ENCODE measurements at regions not wholly inside any gene's neighbourhood (a gene's known extent, or its start where the extent isn't known, plus 50 kb on each side); places are given as distances from the start of the nearest gene placed in this dataset.

DNA sequence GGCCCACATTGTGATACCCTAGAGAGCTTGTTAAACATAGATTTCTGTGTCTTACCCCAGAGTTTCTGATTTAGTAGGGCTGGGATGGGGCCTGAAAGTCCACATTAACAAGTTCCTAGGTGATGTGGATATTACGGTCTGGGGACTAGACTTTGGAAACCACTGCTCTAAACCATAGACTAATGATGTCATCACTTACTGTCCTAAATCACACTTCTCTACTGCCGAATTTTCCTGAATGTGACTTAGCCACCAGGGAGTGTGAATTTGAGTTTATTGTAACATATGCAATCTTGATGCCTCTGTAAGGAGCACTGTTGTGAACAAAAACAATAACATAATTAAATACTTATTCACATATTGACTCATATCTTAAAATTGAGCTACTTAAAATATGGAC lies 165.6 kb downstream of the BTBD3 start:
- H3K27me3 ChIP-seq, result no peaks in the 10 kb centered on the region
- TF ChIP-seq, protein P1, sequence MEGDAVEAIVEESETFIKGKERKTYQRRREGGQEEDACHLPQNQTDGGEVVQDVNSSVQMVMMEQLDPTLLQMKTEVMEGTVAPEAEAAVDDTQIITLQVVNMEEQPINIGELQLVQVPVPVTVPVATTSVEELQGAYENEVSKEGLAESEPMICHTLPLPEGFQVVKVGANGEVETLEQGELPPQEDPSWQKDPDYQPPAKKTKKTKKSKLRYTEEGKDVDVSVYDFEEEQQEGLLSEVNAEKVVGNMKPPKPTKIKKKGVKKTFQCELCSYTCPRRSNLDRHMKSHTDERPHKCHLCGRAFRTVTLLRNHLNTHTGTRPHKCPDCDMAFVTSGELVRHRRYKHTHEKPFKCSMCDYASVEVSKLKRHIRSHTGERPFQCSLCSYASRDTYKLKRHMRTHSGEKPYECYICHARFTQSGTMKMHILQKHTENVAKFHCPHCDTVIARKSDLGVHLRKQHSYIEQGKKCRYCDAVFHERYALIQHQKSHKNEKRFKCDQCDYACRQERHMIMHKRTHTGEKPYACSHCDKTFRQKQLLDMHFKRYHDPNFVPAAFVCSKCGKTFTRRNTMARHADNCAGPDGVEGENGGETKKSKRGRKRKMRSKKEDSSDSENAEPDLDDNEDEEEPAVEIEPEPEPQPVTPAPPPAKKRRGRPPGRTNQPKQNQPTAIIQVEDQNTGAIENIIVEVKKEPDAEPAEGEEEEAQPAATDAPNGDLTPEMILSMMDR (IDR thresholded peaks at IDR 0.05), result no peak
- no peak overlapping the region for H3K4me3 ChIP-seq
- no peak overlapping the region for H3K27ac ChIP-seq
- intact Hi-C loops (cut with DNase I), result no loop called here
- no peak for DNase-seq
- no peaks in the 10 kb centered on the region for H3K36me3 ChIP-seq
- no peak for ATAC-seq
- H3K9me3 ChIP-seq, result no peaks in the 10 kb centered on the region
- H3K4me1 ChIP-seq, result no peaks in the 10 kb centered on the region
- WGBS, 2 donors, result 67 to 88% methylated on average over 2 of the region's 2 CpGs

DNA sequence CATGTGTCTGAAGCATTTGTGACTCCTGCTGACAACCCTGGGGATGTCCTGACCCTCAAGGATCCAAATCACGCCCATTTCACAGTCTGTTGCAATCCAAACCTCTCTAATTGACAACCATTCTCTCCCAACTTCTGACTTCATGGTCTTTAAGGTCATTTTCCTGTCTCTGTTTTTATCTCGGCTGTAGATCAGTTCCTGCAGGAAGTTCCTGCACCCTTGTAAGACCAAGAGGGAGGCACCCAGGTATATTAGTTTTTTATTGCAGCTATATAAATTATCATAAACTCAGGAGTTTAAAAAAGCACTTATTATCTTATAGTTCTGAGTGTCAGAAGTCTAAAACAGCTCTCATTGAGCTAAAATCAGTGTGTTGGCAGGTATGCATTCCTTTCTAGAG lies 166.8 kb downstream of the BTBD3 start:
- ATAC-seq (no peak), DNase-seq (no peak)
- no peaks in the 10 kb centered on the region for H3K27me3 ChIP-seq
- H3K4me3 ChIP-seq, result no peak overlapping the region
- intact Hi-C loops (cut with DNase I), result no loop called here
- TF ChIP-seq, protein P1 (IDR thresholded peaks at IDR 0.05), result no peak
- 72 to 75% methylated on average over 2 of the region's 2 CpGs for WGBS, 2 donors
- H3K4me1 ChIP-seq, result no peaks in the 10 kb centered on the region
- H3K27ac ChIP-seq, result no peak overlapping the region
- no peaks in the 10 kb centered on the region for H3K9me3 ChIP-seq
- H3K36me3 ChIP-seq, result no peaks in the 10 kb centered on the region

- Histone ChIP-seq H3K4me3 (no peak overlapping the region), H3K36me3 (no peaks in the 10 kb centered on the region), H3K4me1 (peaks cover 0 to 5% (median 0%) of the 10 kb centered on the region in 9 donors), H3K27ac (no peak overlapping the region), H3K27me3 (no peaks in the 10 kb centered on the region), H3K9me3 (no peaks in the 10 kb centered on the region)
- intact Hi-C loops (cut with DNase I), result no loop called here
- TF ChIP-seq, protein P1 (IDR thresholded peaks at IDR 0.05), result no peak
- 61 to 67% methylated on average over 1 of the region's 1 CpG for WGBS, 2 donors
- DNase-seq, result no peak
- ATAC-seq, result no peak
These were observed 168.7 kb downstream of the BTBD3 start for GRCh38 chr20:12086359-12086758.

DNA sequence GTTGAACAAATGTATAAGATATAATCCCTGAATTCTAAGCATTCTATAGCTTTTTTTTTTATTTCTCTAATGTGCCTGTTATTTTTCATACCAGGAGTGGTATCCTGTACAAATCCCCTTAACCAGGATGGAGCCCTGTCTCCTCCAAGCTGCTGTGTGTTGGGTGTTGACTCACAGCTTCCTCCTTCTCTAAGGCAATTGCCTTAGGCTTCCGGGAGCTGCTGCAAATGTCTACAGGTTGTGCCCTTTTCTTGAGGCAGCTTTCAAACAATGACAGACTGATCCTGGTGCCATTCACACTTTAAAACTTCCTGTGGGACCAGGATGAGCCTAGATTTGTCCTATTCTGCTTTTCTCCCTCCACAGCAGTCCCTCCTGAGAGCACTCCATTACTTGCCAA lies 173.2 kb downstream of the BTBD3 start:
- no peaks in the 10 kb centered on the region for H3K36me3 ChIP-seq
- DNase-seq (no peak), ATAC-seq (peak in 1 of 8 donors; percentile 35)
- intact Hi-C loops (cut with DNase I), result no loop called here
- H3K27me3 ChIP-seq, result no peaks in the 10 kb centered on the region
- H3K4me1 ChIP-seq, result peaks cover 0 to 5% (median 0%) of the 10 kb centered on the region in 9 donors
- no peaks in the 10 kb centered on the region for H3K9me3 ChIP-seq
- no peak overlapping the region for H3K27ac ChIP-seq
- 49 to 62% methylated on average over 1 of the region's 1 CpG for WGBS, 2 donors
- TF ChIP-seq, protein P1 (IDR thresholded peaks at IDR 0.05), result no peak
- no peak overlapping the region for H3K4me3 ChIP-seq

Data from heart right ventricle (tissue), 16 donors.